PC-9 (cell line): ENCODE measurements at regions not wholly inside any gene's neighbourhood (a gene's known extent, or its start where the extent isn't known, plus 50 kb on each side); places are given as distances from the start of the nearest gene placed in this dataset.

ENCODE experiments used
- BruUV-seq: library from RNA; stranded (reverse); fragments of 400-500 nt; replicated peaks from 2 replicates; lab custom pipeline; 2021; lab: Mats Ljungman, UMichigan
- CTCF ChIA-PET: fragments of 300-600 bp; sonication (Branson Sonifier 250); formaldehyde crosslinking; loops from one replicate; lab custom pipeline; 2022; ENCODE audit warnings: antibody characterized with exemption; lab: Charles Lee
- POLR2A ChIA-PET: fragments of 300-600 bp; sonication (Branson Sonifier 250); formaldehyde crosslinking; loops from one replicate; lab custom pipeline; 2022; ENCODE audit warnings: antibody characterized with exemption; ENCODE audit not compliant: unreplicated experiment; lab: Charles Lee
- DNase-seq, 2 experiments: peaks; one replicate each; pipeline versions ENCODE4 v3.0.0 to v3.0.0-alpha.2; 2015 to 2022; ENCODE audit warnings: mixed read lengths in 1 of 2
- H2AFZ ChIP-seq: fragments of 200-600 bp; sonication (generic); 2 replicates; pipeline ENCODE4 v1.8.1; 2017; ENCODE audit warnings: antibody characterized with exemption
- H3F3A ChIP-seq: fragments of 200-600 bp; sonication (generic); 2 replicates; pipeline ENCODE4 v1.8.1; 2017; ENCODE audit warnings: antibody characterized with exemption, mild to moderate bottlenecking, low read depth; ENCODE audit not compliant: insufficient read depth
- H3K27ac ChIP-seq: fragments of 200-600 bp; sonication (generic); 2 replicates; pipeline ENCODE4 v1.6.1; 2016; ENCODE audit warnings: mixed run types
- H3K27me3 ChIP-seq: fragments of 200-600 bp; sonication (generic); 2 replicates; pipeline ENCODE4 v1.6.1; 2016; ENCODE audit warnings: low read depth, mixed run types; ENCODE audit not compliant: insufficient read depth
- H3K36me3 ChIP-seq: fragments of 200-600 bp; sonication (generic); 2 replicates; pipeline ENCODE4 v1.6.1; 2016; ENCODE audit warnings: low read depth, mixed run types
- H3K4me1 ChIP-seq: fragments of 200-600 bp; sonication (generic); replicated peaks from 2 replicates; pipeline ENCODE4 v1.6.1; 2016; ENCODE audit warnings: mixed run types; ENCODE audit not compliant: insufficient read depth
- H3K4me2 ChIP-seq: fragments of 200-600 bp; sonication (generic); 2 replicates; pipeline ENCODE4 v1.6.1; 2017; ENCODE audit warnings: mixed run types
- H3K4me3 ChIP-seq: fragments of 200-600 bp; sonication (generic); 2 replicates; pipeline ENCODE4 v1.6.1; 2016; ENCODE audit warnings: mixed run types
- H3K79me2 ChIP-seq: fragments of 200-600 bp; sonication (generic); 2 replicates; pipeline ENCODE4 v1.6.1; 2017; ENCODE audit warnings: low read depth, mixed run types
- H3K9me2 ChIP-seq: fragments of 200-600 bp; sonication (generic); 2 replicates; pipeline ENCODE4 v1.8.1; 2017; ENCODE audit warnings: mild to moderate bottlenecking; ENCODE audit not compliant: insufficient read depth
- H3K9me3 ChIP-seq: fragments of 200-600 bp; sonication (generic); 2 replicates; pipeline ENCODE4 v1.8.1; 2016; ENCODE audit warnings: low read depth; ENCODE audit not compliant: insufficient read depth
- H4K20me1 ChIP-seq: fragments of 200-600 bp; sonication (generic); 2 replicates; pipeline ENCODE4 v1.8.1; 2017; ENCODE audit not compliant: insufficient read depth
- EZH2 ChIP-seq: fragments of 200-600 bp; sonication (generic); IDR thresholded peaks from 2 replicates; pipeline ENCODE4 v1.8.0; 2017; ENCODE audit warnings: antibody characterized with exemption, low read depth
- intact Hi-C: fragments of 100-400 bp; cut with micrococcal nuclease; formaldehyde crosslinking; loops from one replicate; pipeline ENCODE4 v1.10.0; 2022; ENCODE audit not compliant: unreplicated experiment
- TF ChIP-seq, protein P1 (sequence below): fragments of 200-600 bp; sonication (generic); conservative IDR thresholded peaks from 2 replicates; pipeline ENCODE4 v1.6.1; 2017; ENCODE audit warnings: mixed run types, antibody characterized with exemption, mild to moderate bottlenecking, moderate library complexity

DNA sequence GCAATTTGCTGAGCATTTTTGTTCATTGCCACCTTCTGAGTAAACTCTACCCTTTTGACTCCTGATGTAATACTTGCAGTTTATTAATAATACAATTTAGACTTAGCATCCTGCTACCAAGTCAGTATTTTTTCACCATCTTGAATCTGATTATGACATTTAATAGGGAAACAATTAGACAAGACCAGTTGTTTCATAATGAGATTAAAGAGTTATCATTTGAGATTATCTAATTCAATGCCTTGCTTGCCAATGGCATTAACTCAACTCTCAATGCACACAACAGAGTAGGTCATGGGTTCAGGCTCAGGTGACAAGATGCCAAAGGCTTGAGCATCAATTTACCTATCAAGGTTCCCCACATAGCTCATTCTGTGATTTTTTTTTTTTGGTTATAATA is 488.4 kb downstream of the DISC1 start:
- no peaks in the 10 kb centered on the region for H3K4me1 ChIP-seq

DNA sequence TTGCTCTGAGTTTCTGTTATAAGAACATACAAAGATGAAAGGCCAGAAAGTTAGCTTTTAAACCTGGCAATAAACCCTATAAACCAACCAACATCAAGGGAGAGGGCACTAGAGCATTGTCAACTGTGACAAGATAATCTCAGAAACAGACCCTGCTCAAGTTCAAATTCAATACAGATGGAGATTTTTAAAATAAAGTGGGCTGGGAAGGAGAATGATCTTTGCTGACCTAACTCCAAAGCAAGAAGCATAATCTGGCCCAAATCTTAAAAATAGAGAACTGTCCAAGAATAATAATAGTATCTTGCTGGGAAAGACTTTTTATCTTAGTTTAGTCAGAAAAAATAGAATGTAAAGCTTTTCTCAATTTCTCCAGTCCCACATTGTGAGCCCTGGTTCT is 485.5 kb downstream of the DISC1 start:
- no TSS peak for BruUV-seq
- intact Hi-C loops: no loop called here

More for the DNA sequence above, 488.4 kb downstream of the DISC1 start:
- Histone ChIP-seq H3K9me3 (no peaks in the 10 kb centered on the region), H2AFZ (no peak overlapping the region), H3F3A (no peaks in the 10 kb centered on the region), H3K36me3 (no peaks in the 10 kb centered on the region), H3K9me2 (no peaks in the 10 kb centered on the region), H3K4me2 (no peak overlapping the region), H3K79me2 (no peaks in the 10 kb centered on the region), H3K4me3 (no peak overlapping the region), H3K27ac (no peak overlapping the region), H4K20me1 (no peaks in the 10 kb centered on the region), H3K27me3 (peaks cover 46% of the 10 kb centered on the region)
- intact Hi-C loops: no loop called here
- DNase-seq: no peak
- ChIA-PET POLR2A (no interaction called here), CTCF (no interaction called here)
- no TSS peak for BruUV-seq
- TF ChIP-seq, protein P1, sequence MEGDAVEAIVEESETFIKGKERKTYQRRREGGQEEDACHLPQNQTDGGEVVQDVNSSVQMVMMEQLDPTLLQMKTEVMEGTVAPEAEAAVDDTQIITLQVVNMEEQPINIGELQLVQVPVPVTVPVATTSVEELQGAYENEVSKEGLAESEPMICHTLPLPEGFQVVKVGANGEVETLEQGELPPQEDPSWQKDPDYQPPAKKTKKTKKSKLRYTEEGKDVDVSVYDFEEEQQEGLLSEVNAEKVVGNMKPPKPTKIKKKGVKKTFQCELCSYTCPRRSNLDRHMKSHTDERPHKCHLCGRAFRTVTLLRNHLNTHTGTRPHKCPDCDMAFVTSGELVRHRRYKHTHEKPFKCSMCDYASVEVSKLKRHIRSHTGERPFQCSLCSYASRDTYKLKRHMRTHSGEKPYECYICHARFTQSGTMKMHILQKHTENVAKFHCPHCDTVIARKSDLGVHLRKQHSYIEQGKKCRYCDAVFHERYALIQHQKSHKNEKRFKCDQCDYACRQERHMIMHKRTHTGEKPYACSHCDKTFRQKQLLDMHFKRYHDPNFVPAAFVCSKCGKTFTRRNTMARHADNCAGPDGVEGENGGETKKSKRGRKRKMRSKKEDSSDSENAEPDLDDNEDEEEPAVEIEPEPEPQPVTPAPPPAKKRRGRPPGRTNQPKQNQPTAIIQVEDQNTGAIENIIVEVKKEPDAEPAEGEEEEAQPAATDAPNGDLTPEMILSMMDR: no peak
- no peak for TF ChIP-seq EZH2

DNA sequence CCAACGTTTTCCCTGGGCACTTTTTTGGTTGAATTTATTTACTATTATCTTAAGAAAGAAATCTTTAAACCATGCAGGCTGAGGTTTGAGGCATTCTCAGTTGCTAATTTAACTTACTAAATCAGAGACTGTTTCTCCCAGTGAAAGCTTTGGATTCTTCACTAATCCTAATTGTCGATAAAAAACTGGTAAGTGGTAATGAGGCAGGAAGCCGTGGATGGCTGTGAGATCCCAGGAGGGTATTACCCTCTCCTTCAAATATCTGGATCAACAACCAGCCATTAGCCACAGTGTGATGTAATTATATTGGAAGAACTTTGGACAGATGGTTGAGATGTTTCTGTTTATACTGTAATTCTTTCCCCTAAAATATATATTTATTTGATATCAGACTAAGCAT is 485.0 kb downstream of the DISC1 start:
- H3F3A ChIP-seq: no peaks in the 10 kb centered on the region
- H4K20me1 ChIP-seq: no peaks in the 10 kb centered on the region
- no peaks in the 10 kb centered on the region for H3K36me3 ChIP-seq
- H3K9me2 ChIP-seq: no peaks in the 10 kb centered on the region
- H3K9me3 ChIP-seq: no peaks in the 10 kb centered on the region
- intact Hi-C loops: no loop called here
- DNase-seq: no peak
- no peaks in the 10 kb centered on the region for H3K79me2 ChIP-seq
- ChIA-PET CTCF (no interaction called here), POLR2A (no interaction called here)
- no peak overlapping the region for H2AFZ ChIP-seq
- TF ChIP-seq, protein P1: no peak
- TF ChIP-seq EZH2: no peak
- H3K4me2 ChIP-seq: no peak overlapping the region
- BruUV-seq: no TSS peak
- H3K27me3 ChIP-seq: peaks cover 27% of the 10 kb centered on the region
- no peak overlapping the region for H3K27ac ChIP-seq
- no peak overlapping the region for H3K4me3 ChIP-seq
- H3K4me1 ChIP-seq: no peaks in the 10 kb centered on the region

More for the DNA sequence above, 485.5 kb downstream of the DISC1 start:
- Histone ChIP-seq H4K20me1 (no peaks in the 10 kb centered on the region), H3K9me3 (no peaks in the 10 kb centered on the region), H3K36me3 (no peaks in the 10 kb centered on the region), H3K79me2 (no peaks in the 10 kb centered on the region), H3K27me3 (peaks cover 30% of the 10 kb centered on the region), H3K9me2 (no peaks in the 10 kb centered on the region), H3K4me1 (no peaks in the 10 kb centered on the region), H3F3A (no peaks in the 10 kb centered on the region), H3K27ac (no peak overlapping the region), H2AFZ (no peak overlapping the region), H3K4me2 (no peak overlapping the region), H3K4me3 (no peak overlapping the region)
- no peak for TF ChIP-seq EZH2
- TF ChIP-seq, protein P1: no peak
- CTCF ChIA-PET: no interaction called here
- no peak for DNase-seq
- POLR2A ChIA-PET: no interaction called here
